Lung (tissue), 12 donors: ENCODE measurements at regions not wholly inside any gene's neighbourhood (a gene's known extent, or its start where the extent isn't known, plus 50 kb on each side); places are given as distances from the start of the nearest gene placed in this dataset. TPM values are rescaled to one million over a fixed set of nuclear protein-coding genes. Genes with fewer than 3 reads are reported as not detected.

Experiments used
- ATAC-seq: fragments of 200-7000 bp; cut with Tn5 transposase; one replicate; pipeline ENCODE4 v1.9.1; 2020; ENCODE audit warnings: moderate number of reproducible peaks; ENCODE audit not compliant: insufficient read depth, low FRiP score
- DNase-seq, 3 donors: peaks; one replicate each; pipeline ENCODE4 v3.0.0-alpha.2; 2013 to 2017
- H3K27ac ChIP-seq, 2 donors: one replicate each; pipeline ENCODE4 v1.5.1; 2013; ENCODE audit warnings: mild to moderate bottlenecking in 2 of 2, moderate library complexity in 2 of 2, control low read depth in 1 of 2, inconsistent platforms in 1 of 2, low read depth in 1 of 2, low read length in 1 of 2
- H3K27me3 ChIP-seq, 3 donors: one replicate each; pipeline ENCODE4 v1.5.1; 2013; ENCODE audit warnings: low read length in 2 of 3; ENCODE audit not compliant: control insufficient read depth in 3 of 3, insufficient read depth in 3 of 3
- H3K36me3 ChIP-seq, 4 donors: one replicate each; pipeline ENCODE4 v1.5.1; 2013; ENCODE audit warnings: low read length in 4 of 4, mild to moderate bottlenecking in 1 of 4, moderate library complexity in 1 of 4; ENCODE audit not compliant: control insufficient read depth in 4 of 4, insufficient read depth in 4 of 4
- H3K4me1 ChIP-seq, 5 donors: one replicate each; pipeline ENCODE4 v1.5.1; 2013; ENCODE audit warnings: low read length in 5 of 5, mild to moderate bottlenecking in 2 of 5, moderate library complexity in 1 of 5; ENCODE audit not compliant: control insufficient read depth in 5 of 5, insufficient read depth in 5 of 5
- H3K4me3 ChIP-seq: one replicate; pipeline ENCODE4 v1.5.1; 2013; ENCODE audit warnings: mild to moderate bottlenecking, control low read depth, moderate library complexity
- H3K9ac ChIP-seq, 2 donors: one replicate each; pipeline ENCODE4 v1.5.1; 2013; ENCODE audit warnings: low read length in 2 of 2, control low read depth in 1 of 2; ENCODE audit not compliant: insufficient read depth in 1 of 2
- H3K9me3 ChIP-seq, 4 donors: one replicate each; pipeline ENCODE4 v1.5.1; 2013; ENCODE audit warnings: low read length in 3 of 4, mild to moderate bottlenecking in 1 of 4, moderate library complexity in 1 of 4; ENCODE audit not compliant: control insufficient read depth in 4 of 4, insufficient read depth in 3 of 4
- WGBS, 2 donors: extraction: QIAGEN DNeasy Blood & Tissue Kit; methylation state at CpG; one replicate each; pipeline ENCODE4 v1.1.7; 2013; 5-methylcytosine and 5-hydroxymethylcytosine counted together
- small RNA-seq: library from RNA; depleted of rRNA; stranded (forward); fragments of <200 nt; gene quantifications from one replicate; pipeline ENCODE3, GENCODE V24; 2014; ENCODE audit warnings: low replicate concordance
- TF ChIP-seq, protein P1 (sequence below): IDR thresholded peaks from 2 replicates; pipeline ENCODE4 v1.5.1; 2012; ENCODE audit warnings: mild to moderate bottlenecking; ENCODE audit errors: control extremely low read depth, extremely low read depth
- donor health status: control.
- donor health status: control.
- donor health status: Bipolar disorder and iron deficiency.
- donor health status: healthy.
- donor health status: DM: yes; HTN: yes; CAD: no.

DNA sequence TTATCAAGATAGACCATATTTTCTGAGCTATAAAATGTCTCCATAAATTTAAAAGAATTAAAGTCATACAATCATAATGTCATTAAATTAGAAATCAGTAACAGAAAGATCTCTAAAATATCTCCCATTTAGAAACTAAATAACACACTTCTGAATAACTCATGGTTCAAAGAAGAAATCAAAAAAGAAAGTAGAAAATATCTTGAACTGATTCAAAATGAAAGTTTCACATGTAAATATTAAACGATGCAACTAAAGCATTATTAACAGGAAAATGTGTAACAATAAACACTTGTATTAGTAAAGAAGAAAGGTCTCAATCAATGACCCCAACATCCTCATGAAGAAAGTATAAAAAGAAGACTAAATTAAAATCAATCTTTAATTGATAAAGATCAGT is 50.5 kb upstream of the PZP start:
- 68 to 82% methylated on average over 1 of the region's 1 CpG for WGBS, 2 donors

More for the DNA sequence above, 50.5 kb upstream of the PZP start:
- H3K4me3 ChIP-seq = no peak overlapping the region
- H3K4me1 ChIP-seq = peaks cover 0 to 27% (median 0%) of the 10 kb centered on the region in 5 donors
- H3K9ac ChIP-seq = no peak overlapping the region
- no peak overlapping the region for H3K27ac ChIP-seq
- DNase-seq (no peak), ATAC-seq (no peak)
- no peaks in the 10 kb centered on the region for H3K36me3 ChIP-seq
- no peaks in the 10 kb centered on the region for H3K9me3 ChIP-seq
- TF ChIP-seq, protein P1, sequence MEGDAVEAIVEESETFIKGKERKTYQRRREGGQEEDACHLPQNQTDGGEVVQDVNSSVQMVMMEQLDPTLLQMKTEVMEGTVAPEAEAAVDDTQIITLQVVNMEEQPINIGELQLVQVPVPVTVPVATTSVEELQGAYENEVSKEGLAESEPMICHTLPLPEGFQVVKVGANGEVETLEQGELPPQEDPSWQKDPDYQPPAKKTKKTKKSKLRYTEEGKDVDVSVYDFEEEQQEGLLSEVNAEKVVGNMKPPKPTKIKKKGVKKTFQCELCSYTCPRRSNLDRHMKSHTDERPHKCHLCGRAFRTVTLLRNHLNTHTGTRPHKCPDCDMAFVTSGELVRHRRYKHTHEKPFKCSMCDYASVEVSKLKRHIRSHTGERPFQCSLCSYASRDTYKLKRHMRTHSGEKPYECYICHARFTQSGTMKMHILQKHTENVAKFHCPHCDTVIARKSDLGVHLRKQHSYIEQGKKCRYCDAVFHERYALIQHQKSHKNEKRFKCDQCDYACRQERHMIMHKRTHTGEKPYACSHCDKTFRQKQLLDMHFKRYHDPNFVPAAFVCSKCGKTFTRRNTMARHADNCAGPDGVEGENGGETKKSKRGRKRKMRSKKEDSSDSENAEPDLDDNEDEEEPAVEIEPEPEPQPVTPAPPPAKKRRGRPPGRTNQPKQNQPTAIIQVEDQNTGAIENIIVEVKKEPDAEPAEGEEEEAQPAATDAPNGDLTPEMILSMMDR = no peak
- no peaks in the 10 kb centered on the region for H3K27me3 ChIP-seq

Small RNA genes lying in the stretch of these regions (small RNA-seq; reads per million reads assigned to genes)
- not detected for gene RF00072
